ENCODE measurements at regions not wholly inside any gene's neighbourhood (a gene's known extent, or its start where the extent isn't known, plus 50 kb on each side); places are given as distances from the start of the nearest gene placed in this dataset.

- TF ChIP-seq, protein P1, sequence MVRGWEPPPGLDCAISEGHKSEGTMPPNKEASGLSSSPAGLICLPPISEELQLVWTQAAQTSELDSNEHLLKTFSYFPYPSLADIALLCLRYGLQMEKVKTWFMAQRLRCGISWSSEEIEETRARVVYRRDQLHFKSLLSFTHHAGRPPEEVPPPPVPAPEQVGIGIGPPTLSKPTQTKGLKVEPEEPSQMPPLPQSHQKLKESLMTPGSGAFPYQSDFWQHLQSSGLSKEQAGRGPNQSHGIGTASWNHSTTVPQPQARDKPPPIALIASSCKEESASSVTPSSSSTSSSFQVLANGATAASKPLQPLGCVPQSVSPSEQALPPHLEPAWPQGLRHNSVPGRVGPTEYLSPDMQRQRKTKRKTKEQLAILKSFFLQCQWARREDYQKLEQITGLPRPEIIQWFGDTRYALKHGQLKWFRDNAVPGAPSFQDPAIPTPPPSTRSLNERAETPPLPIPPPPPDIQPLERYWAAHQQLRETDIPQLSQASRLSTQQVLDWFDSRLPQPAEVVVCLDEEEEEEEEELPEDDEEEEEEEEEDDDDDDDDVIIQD (CRISPR knock-in tag; IDR thresholded peaks at IDR 0.05): no peak
- TF ChIP-seq XRCC3 (IDR thresholded peaks at IDR 0.05): no peak
- no peak for TF ChIP-seq RBFOX2 (IDR thresholded peaks at IDR 0.05; ENCODE audit: low read depth, low read length)
These were observed 133.1 kb downstream of the TXNL1 start (continued) for GRCh38 chr18:56505293-56505692.

DNA sequence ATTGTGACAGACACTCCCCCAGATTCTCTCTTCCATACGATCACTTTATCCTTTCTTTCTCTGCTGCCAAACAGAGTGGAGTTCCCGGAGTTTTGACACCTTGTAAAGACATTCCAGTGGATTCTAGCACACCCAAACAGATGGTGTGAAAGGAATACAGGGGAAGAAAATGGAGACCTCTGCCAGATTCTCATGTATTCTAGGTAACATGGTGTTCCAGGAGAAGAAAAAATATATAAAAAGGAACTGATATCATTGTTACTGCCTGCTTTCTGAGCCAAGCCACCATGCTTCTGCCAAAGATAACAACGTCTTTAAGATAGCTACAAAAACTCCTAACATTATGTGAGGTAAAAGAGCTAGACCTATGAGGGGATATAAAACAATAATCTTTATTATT, 136.5 kb downstream of the TXNL1 start:
- ChIA-PET CTCF (ENCODE audit: low intra/inter-chr PET ratio) (no interaction called here), POLR2A (no interaction called here)
- Histone ChIP-seq H3K4me1 (replicated peaks in 1 of 2; ENCODE audit: control insufficient read depth in 2 of 2, insufficient read depth in 2 of 2, low read length in 2 of 2) (no peaks in the 10 kb centered on the region), H3K9ac (ENCODE audit: insufficient read depth in 1 of 2, low read depth in 2 of 2, low read length in 2 of 2) (no peak overlapping the region), H3K4me3 (no peak overlapping the region), H4K20me1 (replicated peaks; ENCODE audit: control insufficient read depth, insufficient read depth, low read length) (no peaks in the 10 kb centered on the region), H3K9me3 (replicated peaks; ENCODE audit: control insufficient read depth, insufficient read depth, low read depth, low read length) (no peaks in the 10 kb centered on the region), H3K4me2 (ENCODE audit: insufficient read depth, low read length) (no peak overlapping the region), H3K27ac (ENCODE audit: extremely low read depth, low read depth, low read length) (no peak overlapping the region), H2AFZ (ENCODE audit: low read depth, low read length) (no peak overlapping the region), H3K27me3 (ENCODE audit: control insufficient read depth in 2 of 2, insufficient read depth in 2 of 2, low read length in 2 of 2) (no peaks in the 10 kb centered on the region; a peak in 1 of 5 replicates), H3K36me3 (ENCODE audit: control insufficient read depth, insufficient read depth, low read length) (no peaks in the 10 kb centered on the region), H3K9me1 (ENCODE audit: control insufficient read depth, insufficient read depth, low read length) (no peaks in the 10 kb centered on the region), H3K79me2 (ENCODE audit: control insufficient read depth, insufficient read depth, low read length) (no peaks in the 10 kb centered on the region)
- in situ Hi-C loops (cut with MboI): no loop called here
- no peak for FAIRE-seq
- TF ChIP-seq ILK (tag; IDR thresholded peaks at IDR 0.05; ENCODE audit: borderline replicate concordance, low read depth) (no peak), CTBP1 (IDR thresholded peaks at IDR 0.05; ENCODE audit: borderline replicate concordance) (no peak), MEF2A (IDR thresholded peaks at IDR 0.05; ENCODE audit: control insufficient read depth, low read depth, low read length) (no peak), ELF2 (CRISPR knock-in tag; IDR thresholded peaks at IDR 0.05) (no peak), MTA3 (IDR thresholded peaks at IDR 0.05; ENCODE audit: borderline replicate concordance) (no peak), SIRT6 (IDR thresholded peaks at IDR 0.05; ENCODE audit: low read depth, low read length) (no peak), E2F1 (CRISPR knock-in tag; IDR thresholded peaks at IDR 0.05) (no peak)
- BruUV-seq (replicated peaks): no TSS peak
- ATAC-seq: no peak
- DNase-seq (ENCODE audit: extremely low read depth in 1 of 4, low spot score in 3 of 4): no peak
- intact Hi-C loops (cut with micrococcal nuclease): no loop called here
- 0% methylated on average over 3 of the region's 3 CpGs for WGBS (ENCODE audit: insufficient coverage, low coverage, missing lambda C conversion rate)
